Ishikawa (cell line): ENCODE measurements at regions not wholly inside any gene's neighbourhood (a gene's known extent, or its start where the extent isn't known, plus 50 kb on each side); places are given as distances from the start of the nearest gene placed in this dataset.

ENCODE experiments used
- CEBPB ChIP-seq: IDR thresholded peaks from 2 replicates; pipeline ENCODE4 v1.6.1; 2012
- EGR1 ChIP-seq: IDR thresholded peaks from 2 replicates; pipeline ENCODE4 v1.6.1; 2012
- EP300 ChIP-seq: IDR thresholded peaks from 2 replicates; pipeline ENCODE4 v1.6.1; 2012; ENCODE audit warnings: borderline replicate concordance
- MAX ChIP-seq: IDR thresholded peaks from 2 replicates; pipeline ENCODE4 v1.6.1; 2012
- REST ChIP-seq: IDR thresholded peaks from 2 replicates; pipeline ENCODE4 v1.6.1; 2012; ENCODE audit warnings: low read depth, mild to moderate bottlenecking
- TAF1 ChIP-seq: IDR thresholded peaks from 2 replicates; pipeline ENCODE4 v1.6.1; 2012; ENCODE audit warnings: low read depth, mild to moderate bottlenecking
- USF1 ChIP-seq: IDR thresholded peaks from 2 replicates; pipeline ENCODE4 v1.6.1; 2012
- YY1 ChIP-seq: IDR thresholded peaks from 2 replicates; pipeline ENCODE4 v1.6.1; 2012; ENCODE audit warnings: low read depth

GRCh38 chr9:31027678-31028077 lies 1356.8 kb upstream of the ACO1 start:
- no peak for TF ChIP-seq YY1
- no peak for TF ChIP-seq MAX
- TF ChIP-seq CEBPB: no peak
- no peak for TF ChIP-seq EGR1
- no peak for TF ChIP-seq USF1
- TF ChIP-seq TAF1: no peak
- TF ChIP-seq REST: no peak
- TF ChIP-seq EP300: no peak
